B cell (primary cell): ENCODE measurements at regions not wholly inside any gene's neighbourhood (a gene's known extent, or its start where the extent isn't known, plus 50 kb on each side); places are given as distances from the start of the nearest gene placed in this dataset.

Experiments used
- CTCF ChIP-seq: fragments of 200-600 bp; IDR thresholded peaks from one replicate; pipeline ENCODE4 v1.8.0; 2022; ENCODE audit warnings: antibody characterized with exemption, mild to moderate bottlenecking
- EZH2 ChIP-seq: IDR thresholded peaks from 2 replicates; pipeline ENCODE4 v1.6.1; 2012; ENCODE audit warnings: borderline replicate concordance, low read depth, mild to moderate bottlenecking, moderate library complexity, low read length; ENCODE audit not compliant: insufficient read depth, poor library complexity, severe bottlenecking

GRCh38 chr1:118791094-118791691 is 196.9 kb downstream of the TBX15 start:
- TF ChIP-seq CTCF: no peak
- no peak for TF ChIP-seq EZH2
